SU-DHL-6 (cell line): ENCODE measurements at regions not wholly inside any gene's neighbourhood (a gene's known extent, or its start where the extent isn't known, plus 50 kb on each side); places are given as distances from the start of the nearest gene placed in this dataset.

Experiments used
- CTCF ChIP-seq: fragments of 200-600 bp; sonication (generic); IDR thresholded peaks from one replicate; pipeline ENCODE4 v1.5.1; 2017; ENCODE audit warnings: antibody characterized with exemption, mild to moderate bottlenecking, low read length, moderate library complexity; ENCODE audit not compliant: insufficient read depth, poor library complexity, severe bottlenecking
- EZH2phosphoT487 ChIP-seq: fragments of 200-600 bp; sonication (generic), shearing (Covaris generic); conservative IDR thresholded peaks from 2 replicates; pipeline ENCODE4 v1.6.1; 2018; ENCODE audit warnings: mild to moderate bottlenecking, antibody characterized with exemption, low read length, moderate library complexity, mixed read lengths

DNA sequence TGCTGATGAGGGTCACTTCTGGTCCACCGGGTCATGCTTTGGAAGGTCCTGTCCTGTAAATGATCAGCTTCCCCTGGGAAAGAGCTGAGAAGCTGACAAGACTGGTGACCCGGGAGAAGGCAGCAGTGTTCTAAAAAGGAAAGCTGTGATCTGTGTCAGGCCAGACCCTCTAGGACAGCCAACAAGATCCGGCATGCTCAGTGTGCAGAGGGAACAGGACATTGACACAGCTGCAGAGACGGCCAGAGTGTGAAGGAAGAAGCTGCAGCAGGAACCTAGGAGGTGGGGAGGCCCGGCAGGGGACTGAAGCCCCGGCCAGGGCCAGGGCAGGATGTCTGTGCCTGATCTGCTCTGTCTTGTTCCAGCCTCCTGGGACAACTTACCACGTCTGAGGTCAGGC lies 372.7 kb upstream of the ID2 start:
- no peak for TF ChIP-seq CTCF
- no peak for TF ChIP-seq EZH2phosphoT487
